Testis (tissue), 2 donors: ENCODE measurements at regions not wholly inside any gene's neighbourhood (a gene's known extent, or its start where the extent isn't known, plus 50 kb on each side); places are given as distances from the start of the nearest gene placed in this dataset.

ENCODE experiments used
- DNase-seq: peaks from one replicate; pipeline ENCODE4 v3.0.0-alpha.2; 2019
- H3K27ac ChIP-seq, 2 donors: fragments of 200-600 bp; sonication (generic); one replicate each; pipeline ENCODE4 v1.5.1; 2019
- H3K27me3 ChIP-seq: fragments of 200-600 bp; sonication (generic); one replicate; pipeline ENCODE4 v1.5.1; 2019
- H3K36me3 ChIP-seq: fragments of 200-600 bp; sonication (generic); one replicate; pipeline ENCODE4 v1.5.1; 2017; ENCODE audit warnings: low read depth; ENCODE audit errors: missing control alignments
- H3K4me1 ChIP-seq: fragments of 200-600 bp; sonication (generic); one replicate; pipeline ENCODE4 v1.5.1; 2019
- H3K4me3 ChIP-seq, 2 donors: fragments of 200-600 bp; sonication (generic); one replicate each; pipeline ENCODE4 v1.5.1; 2017 to 2019
- H3K9me3 ChIP-seq: fragments of 200-600 bp; sonication (generic); one replicate; pipeline ENCODE4 v1.5.1; 2017
- CTCF ChIP-seq, 3 experiments: fragments of 450-650 bp in 2 of 3; fragments of 200-600 bp in 1 of 3; sonication (generic) in 1 of 3; IDR thresholded peaks; one replicate each; pipeline ENCODE4 v1.5.1; 2016 to 2019; ENCODE audit warnings: antibody characterized with exemption in 3 of 3, mild to moderate bottlenecking in 2 of 3, moderate library complexity in 1 of 3
- POLR2A ChIP-seq: fragments of 450-650 bp; IDR thresholded peaks from one replicate; pipeline ENCODE4 v1.6.1; 2017; ENCODE audit warnings: antibody characterized with exemption, mild to moderate bottlenecking, moderate library complexity
- WGBS, 2 donors: methylation state at CpG; one replicate each; pipeline ENCODE4 v1.1.5; 2018; 5-methylcytosine and 5-hydroxymethylcytosine counted together
- intact Hi-C: fragments of 100-400 bp; cut with DNase I; formaldehyde crosslinking; loops from one replicate; pipeline ENCODE4 v1.15.1; 2023; ENCODE audit warnings: low total_unique reads

DNA sequence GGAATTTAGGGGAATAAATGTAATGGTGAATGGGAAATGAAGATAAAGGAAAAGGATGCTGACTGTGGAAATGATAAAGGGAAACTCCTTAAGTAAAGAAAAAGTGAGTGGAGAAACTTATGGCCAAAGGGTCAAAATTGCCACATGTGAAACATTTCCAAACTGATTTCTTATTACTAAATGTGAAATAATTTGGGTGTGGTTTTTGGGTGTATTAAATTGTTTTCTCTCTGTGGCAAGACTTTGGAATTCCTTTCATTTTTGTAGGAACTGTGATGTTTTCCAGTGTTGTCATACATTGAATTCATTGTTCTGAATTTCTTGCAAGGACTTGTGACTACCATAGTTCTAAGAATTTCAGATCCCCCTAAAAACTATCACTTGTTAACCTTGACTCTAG lies 1891.5 kb upstream of the SEL1L start:
- TF ChIP-seq CTCF (IDR thresholded peaks at IDR 0.05), result no peak
- TF ChIP-seq POLR2A, result no peak
- no peak overlapping the region for H3K4me3 ChIP-seq
- DNase-seq, result no peak
- no peak overlapping the region for H3K27ac ChIP-seq
- H3K27me3 ChIP-seq, result no peaks in the 10 kb centered on the region
- H3K4me1 ChIP-seq, result no peaks in the 10 kb centered on the region
- intact Hi-C loops, result no loop called here
- no peaks in the 10 kb centered on the region for H3K9me3 ChIP-seq
- H3K36me3 ChIP-seq, result no peaks in the 10 kb centered on the region

- DNase-seq, result no peak
- TF ChIP-seq POLR2A, result no peak
- TF ChIP-seq CTCF (IDR thresholded peaks at IDR 0.05), result no peak
- Histone ChIP-seq H3K4me1 (no peaks in the 10 kb centered on the region), H3K27me3 (no peaks in the 10 kb centered on the region), H3K9me3 (no peaks in the 10 kb centered on the region), H3K36me3 (no peaks in the 10 kb centered on the region), H3K4me3 (no peak overlapping the region), H3K27ac (no peak overlapping the region)
- 96 to 97% methylated on average over 2 of the region's 2 CpGs for WGBS, 2 donors
- intact Hi-C loops, result no loop called here
Measured at GRCh38 chr14:83425706-83426105, 1892.1 kb upstream of the SEL1L start.

- Histone ChIP-seq H3K4me3 (no peak overlapping the region), H3K27ac (no peak overlapping the region), H3K36me3 (no peaks in the 10 kb centered on the region), H3K27me3 (no peaks in the 10 kb centered on the region), H3K9me3 (no peaks in the 10 kb centered on the region), H3K4me1 (no peaks in the 10 kb centered on the region)
- intact Hi-C loops, result no loop called here
- DNase-seq, result no peak
- TF ChIP-seq CTCF (IDR thresholded peaks at IDR 0.05) (no peak), POLR2A (no peak)
- 78 to 89% methylated on average over 1 of the region's 1 CpG for WGBS, 2 donors
Measured at GRCh38 chr14:83433618-83434017, 1900.0 kb upstream of the SEL1L start.

DNA sequence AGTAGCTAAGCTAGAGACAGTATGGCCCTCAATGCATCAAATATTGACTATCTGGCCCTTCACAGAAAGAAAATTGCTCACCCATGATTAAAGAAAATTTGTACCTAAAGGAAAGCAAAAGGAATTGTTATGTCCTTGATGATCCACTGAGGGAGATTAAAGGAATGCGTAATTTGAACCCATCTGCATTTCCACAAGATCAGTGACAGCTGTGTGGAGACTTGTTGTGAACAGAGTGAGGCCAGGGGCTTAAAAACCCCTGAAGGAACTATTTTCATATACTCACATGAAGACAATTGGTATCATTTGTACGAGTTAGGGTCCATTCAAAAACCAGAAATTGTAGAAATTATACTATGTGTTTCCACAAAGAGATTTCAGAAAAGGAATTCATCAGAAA lies 1908.1 kb upstream of the SEL1L start:
- no peak overlapping the region for H3K4me3 ChIP-seq
- H3K9me3 ChIP-seq, result no peaks in the 10 kb centered on the region
- no peaks in the 10 kb centered on the region for H3K4me1 ChIP-seq
- H3K36me3 ChIP-seq, result no peaks in the 10 kb centered on the region
- DNase-seq, result no peak
- H3K27ac ChIP-seq, result no peak overlapping the region
- TF ChIP-seq CTCF (IDR thresholded peaks at IDR 0.05) (no peak), POLR2A (no peak)
- H3K27me3 ChIP-seq, result no peaks in the 10 kb centered on the region
- 92% methylated on average over 2 of the region's 2 CpGs for WGBS, 2 donors
- intact Hi-C loops, result no loop called here

DNA sequence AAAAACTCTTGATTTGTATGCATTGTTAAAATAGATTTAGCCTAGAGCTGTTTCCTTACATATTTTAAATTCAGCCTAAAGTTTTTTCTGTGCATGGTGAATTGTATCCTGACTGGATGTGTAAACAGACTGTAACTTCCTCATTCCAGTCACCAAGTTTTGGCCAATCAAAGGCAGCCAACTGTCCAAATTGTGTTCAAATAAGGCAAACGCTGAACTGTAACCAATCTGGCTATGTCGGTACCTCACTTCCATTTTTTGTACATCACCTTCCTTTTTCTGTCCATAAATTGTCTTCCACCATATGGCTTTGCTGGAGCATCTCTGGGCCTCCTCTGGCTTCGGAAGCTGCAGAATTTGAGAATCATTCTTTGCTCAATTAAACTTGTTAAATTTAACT lies 1921.9 kb upstream of the SEL1L start:
- H3K9me3 ChIP-seq, result no peaks in the 10 kb centered on the region
- 94 to 95% methylated on average over 3 of the region's 3 CpGs for WGBS, 2 donors
- H3K27ac ChIP-seq, result no peak overlapping the region
- DNase-seq, result no peak
- no peaks in the 10 kb centered on the region for H3K27me3 ChIP-seq
- intact Hi-C loops, result no loop called here
- TF ChIP-seq POLR2A (no peak), CTCF (IDR thresholded peaks at IDR 0.05) (no peak)
- no peaks in the 10 kb centered on the region for H3K4me1 ChIP-seq
- H3K36me3 ChIP-seq, result no peaks in the 10 kb centered on the region
- no peak overlapping the region for H3K4me3 ChIP-seq
